ENCODE measurements at regions not wholly inside any gene's neighbourhood (a gene's known extent, or its start where the extent isn't known, plus 50 kb on each side); places are given as distances from the start of the nearest gene placed in this dataset.

GRCh38 chr15:61681038-61681418 lies 379.2 kb downstream of the VPS13C start:
- no peak for TF ChIP-seq POLR2A (IDR thresholded peaks at IDR 0.05)
- no peak for TF ChIP-seq CTCF (IDR thresholded peaks at IDR 0.05)
- intact Hi-C loops (cut with DNase I): no loop called here
- DNase-seq: no peak
- H3K27ac ChIP-seq: no peak overlapping the region
- H3K4me3 ChIP-seq (replicated peaks in 1 of 3): no peak overlapping the region
- WGBS, 2 donors: 84 to 87% methylated on average over 2 of the region's 2 CpGs
- H3K27me3 ChIP-seq: no peaks in the 10 kb centered on the region
- no peaks in the 10 kb centered on the region for H3K36me3 ChIP-seq
- H3K9me3 ChIP-seq: no peaks in the 10 kb centered on the region
- no peaks in the 10 kb centered on the region for H3K4me1 ChIP-seq

- Histone ChIP-seq H3K4me3 (replicated peaks in 1 of 3) (no peak overlapping the region), H3K27me3 (no peaks in the 10 kb centered on the region), H3K36me3 (no peaks in the 10 kb centered on the region), H3K27ac (no peak overlapping the region), H3K9me3 (no peaks in the 10 kb centered on the region), H3K4me1 (no peaks in the 10 kb centered on the region)
- no peak for TF ChIP-seq CTCF (IDR thresholded peaks at IDR 0.05)
- WGBS, 2 donors: 81% methylated on average over 4 of the region's 4 CpGs
- intact Hi-C loops (cut with DNase I): no loop called here
- no peak for DNase-seq
These were observed 379.8 kb downstream of the VPS13C start for GRCh38 chr15:61680260-61681037.

- Histone ChIP-seq H3K27me3 (no peaks in the 10 kb centered on the region), H3K4me3 (replicated peaks in 1 of 3) (no peak overlapping the region), H3K9me3 (no peaks in the 10 kb centered on the region), H3K4me1 (peaks cover 0 to 4% of the 10 kb centered on the region in 2 donors), H3K36me3 (no peaks in the 10 kb centered on the region), H3K27ac (peak overlapping the region in 1 of 3 donors; percentile 36)
- intact Hi-C loops (cut with DNase I): no loop called here
- TF ChIP-seq CTCF (IDR thresholded peaks at IDR 0.05) (no peak), POLR2A (IDR thresholded peaks at IDR 0.05) (no peak)
- 40 to 44% methylated on average over 6 of the region's 6 CpGs for WGBS, 2 donors
- DNase-seq: peak; percentile 68 to 72
These were observed 388.5 kb downstream of the VPS13C start for GRCh38 chr15:61671736-61672135.

- intact Hi-C loops (cut with DNase I): no loop called here
- H3K4me1 ChIP-seq: peaks cover 0 to 4% of the 10 kb centered on the region in 2 donors
- H3K27me3 ChIP-seq: no peaks in the 10 kb centered on the region
- no peak for DNase-seq
- H3K4me3 ChIP-seq (replicated peaks in 1 of 3): no peak overlapping the region
- H3K36me3 ChIP-seq: no peaks in the 10 kb centered on the region
- no peaks in the 10 kb centered on the region for H3K9me3 ChIP-seq
- WGBS, 2 donors: 89 to 92% methylated on average over 12 of the region's 12 CpGs
- no peak overlapping the region for H3K27ac ChIP-seq
- TF ChIP-seq POLR2A (IDR thresholded peaks at IDR 0.05) (no peak), CTCF (IDR thresholded peaks at IDR 0.05) (no peak)
These were observed 391.8 kb downstream of the VPS13C start for GRCh38 chr15:61668444-61668843.

- no peak for DNase-seq
- intact Hi-C loops (cut with DNase I): no loop called here
- 40 to 63% methylated on average over 1 of the region's 1 CpG for WGBS, 2 donors
- H3K9me3 ChIP-seq: no peaks in the 10 kb centered on the region
- H3K27me3 ChIP-seq: no peaks in the 10 kb centered on the region
- H3K36me3 ChIP-seq: no peaks in the 10 kb centered on the region
- H3K4me3 ChIP-seq (replicated peaks in 1 of 3): no peak overlapping the region
- TF ChIP-seq POLR2A (IDR thresholded peaks at IDR 0.05): no peak
- H3K4me1 ChIP-seq: peaks cover 19 to 25% of the 10 kb centered on the region in 2 donors
- no peak overlapping the region for H3K27ac ChIP-seq
These were observed 398.5 kb downstream of the VPS13C start for GRCh38 chr15:61661791-61662190.
